NCI-H69 (cell line): ENCODE measurements at regions not wholly inside any gene's neighbourhood (a gene's known extent, or its start where the extent isn't known, plus 50 kb on each side); places are given as distances from the start of the nearest gene placed in this dataset.

Experiments
- DNase-seq: peaks from one replicate; lab custom pipeline; 2025; lab: John Stamatoyannopoulos, UW

GRCh38 chr12:58481811-58482210 is 438.5 kb downstream of the LRIG3 start:
- DNase-seq = peak; percentile 37

- peak; percentile 90 for DNase-seq
Measured at GRCh38 chr12:58487255-58487654, 433.0 kb downstream of the LRIG3 start.

- DNase-seq = no peak
Measured at GRCh38 chr12:58487678-58488161, 432.6 kb downstream of the LRIG3 start.

- no peak for DNase-seq
Measured at GRCh38 chr12:58489394-58489793, 430.9 kb downstream of the LRIG3 start.

GRCh38 chr12:58491306-58491705 is 429.0 kb downstream of the LRIG3 start:
- peak; percentile 18 for DNase-seq

GRCh38 chr12:58496411-58497190 is 423.7 kb downstream of the LRIG3 start:
- DNase-seq = no peak

- peak; percentile 78 for DNase-seq
Measured at GRCh38 chr12:58500399-58500798, 419.9 kb downstream of the LRIG3 start.

- DNase-seq = peak; percentile 99
Measured at GRCh38 chr12:58502226-58502625, 418.1 kb downstream of the LRIG3 start.

- peak; percentile 85 for DNase-seq
Measured at GRCh38 chr12:58502841-58503240, 417.5 kb downstream of the LRIG3 start.

- DNase-seq = peak; percentile 77
Measured at GRCh38 chr12:58503731-58504130, 416.6 kb downstream of the LRIG3 start.

GRCh38 chr12:58504143-58504938 is 416.0 kb downstream of the LRIG3 start:
- peak; percentile 99 for DNase-seq

GRCh38 chr12:58509116-58509885 is 411.0 kb downstream of the LRIG3 start:
- DNase-seq = no peak

- peak; percentile 30 for DNase-seq
Measured at GRCh38 chr12:58513301-58513834, 406.9 kb downstream of the LRIG3 start.

GRCh38 chr12:58513852-58514251 is 406.5 kb downstream of the LRIG3 start:
- peak; percentile 19 for DNase-seq

GRCh38 chr12:58519839-58520238 is 400.5 kb downstream of the LRIG3 start:
- no peak for DNase-seq

- no peak for DNase-seq
Measured at GRCh38 chr12:58521152-58521551, 399.2 kb downstream of the LRIG3 start.

GRCh38 chr12:58521796-58522195 is 398.5 kb downstream of the LRIG3 start:
- no peak for DNase-seq

GRCh38 chr12:58523360-58523759 is 396.9 kb downstream of the LRIG3 start:
- DNase-seq = no peak

- no peak for DNase-seq
Measured at GRCh38 chr12:58528271-58528670, 392.0 kb downstream of the LRIG3 start.

GRCh38 chr12:58529114-58529665 is 391.1 kb downstream of the LRIG3 start:
- DNase-seq = peak; percentile 17

- peak; percentile 34 for DNase-seq
Measured at GRCh38 chr12:58529897-58530741, 390.2 kb downstream of the LRIG3 start.
